Retinal pigment epithelial cell (primary cell): ENCODE measurements at regions not wholly inside any gene's neighbourhood (a gene's known extent, or its start where the extent isn't known, plus 50 kb on each side); places are given as distances from the start of the nearest gene placed in this dataset.
"Not testable (repeated sequence)": the region's sequence is repeated elsewhere in the genome, so short reads cannot be mapped to it uniquely, and the experiment has no call there.

Experiments used
- DNase-seq: peaks from one replicate; pipeline ENCODE4 v3.0.0-alpha.2; 2010; ENCODE audit warnings: low read depth
- H3K4me3 ChIP-seq: 2 replicates; pipeline ENCODE4 v1.5.1; 2011; ENCODE audit warnings: mild to moderate bottlenecking, low read length, control low read depth, moderate library complexity
- CTCF ChIP-seq: conservative IDR thresholded peaks from 2 replicates; pipeline ENCODE4 v1.5.1; 2011; ENCODE audit warnings: low read depth, low read length, control low read depth, inconsistent platforms

- H3K4me3 ChIP-seq = no peak overlapping the region
- no peak for TF ChIP-seq CTCF
- no peak for DNase-seq
Observed at GRCh38 chr22:16695261-16695660, 102.7 kb upstream of the CCT8L2 start.

GRCh38 chr22:16693747-16694146 is 101.1 kb upstream of the CCT8L2 start:
- H3K4me3 ChIP-seq, DNase-seq: not testable (repeated sequence)

GRCh38 chr22:16689358-16689757 is 96.7 kb upstream of the CCT8L2 start:
- not testable (repeated sequence) for H3K4me3 ChIP-seq, DNase-seq

GRCh38 chr22:16681290-16681689 is 88.7 kb upstream of the CCT8L2 start:
- not testable (repeated sequence) for DNase-seq, H3K4me3 ChIP-seq

GRCh38 chr22:16680209-16680899 is 87.7 kb upstream of the CCT8L2 start:
- DNase-seq, H3K4me3 ChIP-seq: not testable (repeated sequence)

GRCh38 chr22:16679191-16679834 is 86.7 kb upstream of the CCT8L2 start:
- H3K4me3 ChIP-seq, DNase-seq: not testable (repeated sequence)

- DNase-seq, H3K4me3 ChIP-seq: not testable (repeated sequence)
Observed at GRCh38 chr22:16673433-16673832, 80.8 kb upstream of the CCT8L2 start.

GRCh38 chr22:16665610-16666009 is 73.0 kb upstream of the CCT8L2 start:
- not testable (repeated sequence) for DNase-seq, H3K4me3 ChIP-seq

- not testable (repeated sequence) for DNase-seq, H3K4me3 ChIP-seq
Observed at GRCh38 chr22:16662330-16662729, 69.7 kb upstream of the CCT8L2 start.

- H3K4me3 ChIP-seq, DNase-seq: not testable (repeated sequence)
Observed at GRCh38 chr22:16660989-16661388, 68.4 kb upstream of the CCT8L2 start.

- DNase-seq, H3K4me3 ChIP-seq: not testable (repeated sequence)
Observed at GRCh38 chr22:16660570-16660969, 68.0 kb upstream of the CCT8L2 start.

GRCh38 chr22:16659273-16659834 is 66.7 kb upstream of the CCT8L2 start:
- not testable (repeated sequence) for H3K4me3 ChIP-seq, DNase-seq

GRCh38 chr22:16658068-16658467 is 65.5 kb upstream of the CCT8L2 start:
- DNase-seq = no peak
- H3K4me3 ChIP-seq = no peak overlapping the region
- no peak for TF ChIP-seq CTCF
